ENCODE measurements at regions not wholly inside any gene's neighbourhood (a gene's known extent, or its start where the extent isn't known, plus 50 kb on each side); places are given as distances from the start of the nearest gene placed in this dataset.
A peak's percentile ranks its signal among the peaks of the same experiment; 100 is the strongest.

GRCh38 chr12:17076028-17076744 is 470.2 kb upstream of the LMO3 start:
- no peaks in the 10 kb centered on the region for H3K36me3 ChIP-seq (ENCODE audit: control insufficient read depth in 1 of 2, insufficient read depth in 2 of 2, low read length in 1 of 2)
- H3K27ac ChIP-seq (ENCODE audit: low read depth in 1 of 2, low read length in 2 of 2), result no peak overlapping the region
- no peaks in the 10 kb centered on the region for H3K9me3 ChIP-seq (ENCODE audit: control insufficient read depth, low read length)
- no peak for DNase-seq
- no peak for ATAC-seq (ENCODE audit: low FRiP score)
- 33 to 34% methylated on average over 2 of the region's 2 CpGs for WGBS, 2 donors
- H3K4me3 ChIP-seq (ENCODE audit: low read length in 2 of 2), result no peak overlapping the region
- no peaks in the 10 kb centered on the region for H3K27me3 ChIP-seq (ENCODE audit: control insufficient read depth in 1 of 2, insufficient read depth in 2 of 2, low read length in 1 of 2)
- H3K4me1 ChIP-seq (ENCODE audit: control insufficient read depth in 1 of 2, insufficient read depth in 2 of 2, low read length in 2 of 2), result no peaks in the 10 kb centered on the region
- intact Hi-C loops (cut with DNase I), result no loop called here

GRCh38 chr12:17064834-17065233 is 458.9 kb upstream of the LMO3 start:
- H3K4me3 ChIP-seq (ENCODE audit: low read length in 2 of 2), result no peak overlapping the region
- no peak overlapping the region for H3K27ac ChIP-seq (ENCODE audit: low read depth in 1 of 2, low read length in 2 of 2)
- no peaks in the 10 kb centered on the region for H3K4me1 ChIP-seq (ENCODE audit: control insufficient read depth in 1 of 2, insufficient read depth in 2 of 2, low read length in 2 of 2)
- WGBS, 2 donors, result 68 to 74% methylated on average over 2 of the region's 2 CpGs
- no peak for DNase-seq
- ATAC-seq (ENCODE audit: low FRiP score), result no peak
- no peaks in the 10 kb centered on the region for H3K9me3 ChIP-seq (ENCODE audit: control insufficient read depth, low read length)
- no peaks in the 10 kb centered on the region for H3K36me3 ChIP-seq (ENCODE audit: control insufficient read depth in 1 of 2, insufficient read depth in 2 of 2, low read length in 1 of 2)
- H3K27me3 ChIP-seq (ENCODE audit: control insufficient read depth in 1 of 2, insufficient read depth in 2 of 2, low read length in 1 of 2), result no peaks in the 10 kb centered on the region
- intact Hi-C loops (cut with DNase I), result no loop called here

GRCh38 chr12:17062267-17063036 is 456.5 kb upstream of the LMO3 start:
- no peaks in the 10 kb centered on the region for H3K9me3 ChIP-seq (ENCODE audit: control insufficient read depth, low read length)
- no peaks in the 10 kb centered on the region for H3K4me1 ChIP-seq (ENCODE audit: control insufficient read depth in 1 of 2, insufficient read depth in 2 of 2, low read length in 2 of 2)
- H3K27me3 ChIP-seq (ENCODE audit: control insufficient read depth in 1 of 2, insufficient read depth in 2 of 2, low read length in 1 of 2), result no peaks in the 10 kb centered on the region
- DNase-seq, result no peak
- no peak overlapping the region for H3K4me3 ChIP-seq (ENCODE audit: low read length in 2 of 2)
- WGBS, 2 donors, result 78 to 82% methylated on average over 4 of the region's 4 CpGs
- intact Hi-C loops (cut with DNase I), result no loop called here
- H3K36me3 ChIP-seq (ENCODE audit: control insufficient read depth in 1 of 2, insufficient read depth in 2 of 2, low read length in 1 of 2), result no peaks in the 10 kb centered on the region
- no peak for ATAC-seq (ENCODE audit: low FRiP score)
- no peak overlapping the region for H3K27ac ChIP-seq (ENCODE audit: low read depth in 1 of 2, low read length in 2 of 2)

GRCh38 chr12:17060260-17060659 is 454.3 kb upstream of the LMO3 start:
- H3K4me1 ChIP-seq (ENCODE audit: control insufficient read depth in 1 of 2, insufficient read depth in 2 of 2, low read length in 2 of 2), result no peaks in the 10 kb centered on the region
- no peak overlapping the region for H3K27ac ChIP-seq (ENCODE audit: low read depth in 1 of 2, low read length in 2 of 2)
- WGBS, 2 donors, result 72 to 76% methylated on average over 5 of the region's 5 CpGs
- no peak overlapping the region for H3K4me3 ChIP-seq (ENCODE audit: low read length in 2 of 2)
- no peak for DNase-seq
- H3K9me3 ChIP-seq (ENCODE audit: control insufficient read depth, low read length), result no peaks in the 10 kb centered on the region
- intact Hi-C loops (cut with DNase I), result no loop called here
- H3K36me3 ChIP-seq (ENCODE audit: control insufficient read depth in 1 of 2, insufficient read depth in 2 of 2, low read length in 1 of 2), result no peaks in the 10 kb centered on the region
- no peak for ATAC-seq (ENCODE audit: low FRiP score)
- H3K27me3 ChIP-seq (ENCODE audit: control insufficient read depth in 1 of 2, insufficient read depth in 2 of 2, low read length in 1 of 2), result no peaks in the 10 kb centered on the region

- no peaks in the 10 kb centered on the region for H3K36me3 ChIP-seq (ENCODE audit: control insufficient read depth in 1 of 2, insufficient read depth in 2 of 2, low read length in 1 of 2)
- DNase-seq (no peak), ATAC-seq (ENCODE audit: low FRiP score) (no peak)
- intact Hi-C loops (cut with DNase I), result no loop called here
- H3K9me3 ChIP-seq (ENCODE audit: control insufficient read depth, low read length), result no peaks in the 10 kb centered on the region
- H3K27me3 ChIP-seq (ENCODE audit: control insufficient read depth in 1 of 2, insufficient read depth in 2 of 2, low read length in 1 of 2), result no peaks in the 10 kb centered on the region
- no peak overlapping the region for H3K27ac ChIP-seq (ENCODE audit: low read depth in 1 of 2, low read length in 2 of 2)
- no peak overlapping the region for H3K4me3 ChIP-seq (ENCODE audit: low read length in 2 of 2)
- no peaks in the 10 kb centered on the region for H3K4me1 ChIP-seq (ENCODE audit: control insufficient read depth in 1 of 2, insufficient read depth in 2 of 2, low read length in 2 of 2)
- WGBS, 2 donors, result 69 to 80% methylated on average over 2 of the region's 2 CpGs
Observed at GRCh38 chr12:17056546-17056945, 450.6 kb upstream of the LMO3 start.

GRCh38 chr12:17038923-17039322 is 433.0 kb upstream of the LMO3 start:
- no peak for DNase-seq
- no peak for ATAC-seq (ENCODE audit: low FRiP score)
- no peaks in the 10 kb centered on the region for H3K4me1 ChIP-seq (ENCODE audit: control insufficient read depth in 1 of 2, insufficient read depth in 2 of 2, low read length in 2 of 2)
- H3K9me3 ChIP-seq (ENCODE audit: control insufficient read depth, low read length), result no peaks in the 10 kb centered on the region
- intact Hi-C loops (cut with DNase I), result no loop called here
- no peak overlapping the region for H3K4me3 ChIP-seq (ENCODE audit: low read length in 2 of 2)
- no peak overlapping the region for H3K27ac ChIP-seq (ENCODE audit: low read depth in 1 of 2, low read length in 2 of 2)
- H3K36me3 ChIP-seq (ENCODE audit: control insufficient read depth in 1 of 2, insufficient read depth in 2 of 2, low read length in 1 of 2), result no peaks in the 10 kb centered on the region
- no peaks in the 10 kb centered on the region for H3K27me3 ChIP-seq (ENCODE audit: control insufficient read depth in 1 of 2, insufficient read depth in 2 of 2, low read length in 1 of 2)

- no peaks in the 10 kb centered on the region for H3K4me1 ChIP-seq (ENCODE audit: control insufficient read depth in 1 of 2, insufficient read depth in 2 of 2, low read length in 2 of 2)
- intact Hi-C loops (cut with DNase I), result no loop called here
- 80 to 81% methylated on average over 5 of the region's 5 CpGs for WGBS, 2 donors
Observed at GRCh38 chr12:17035372-17035771, 429.4 kb upstream of the LMO3 start.

GRCh38 chr12:17030338-17030737 is 424.4 kb upstream of the LMO3 start:
- ATAC-seq (ENCODE audit: low FRiP score) (no peak), DNase-seq (no peak)
- no peak overlapping the region for H3K4me3 ChIP-seq (ENCODE audit: low read length in 2 of 2)
- H3K4me1 ChIP-seq (ENCODE audit: control insufficient read depth in 1 of 2, insufficient read depth in 2 of 2, low read length in 2 of 2), result no peaks in the 10 kb centered on the region
- H3K27ac ChIP-seq (ENCODE audit: low read depth in 1 of 2, low read length in 2 of 2), result no peak overlapping the region
- no peaks in the 10 kb centered on the region for H3K27me3 ChIP-seq (ENCODE audit: control insufficient read depth in 1 of 2, insufficient read depth in 2 of 2, low read length in 1 of 2)
- H3K36me3 ChIP-seq (ENCODE audit: control insufficient read depth in 1 of 2, insufficient read depth in 2 of 2, low read length in 1 of 2), result no peaks in the 10 kb centered on the region
- no peaks in the 10 kb centered on the region for H3K9me3 ChIP-seq (ENCODE audit: control insufficient read depth, low read length)
- 7 to 22% methylated on average over 1 of the region's 1 CpG for WGBS, 2 donors
- intact Hi-C loops (cut with DNase I), result no loop called here

More at GRCh38 chr12:17035372-17035771, 429.4 kb upstream of the LMO3 start:
- ATAC-seq (ENCODE audit: low FRiP score) (no peak), DNase-seq (no peak)
- Histone ChIP-seq H3K9me3 (ENCODE audit: control insufficient read depth, low read length) (no peaks in the 10 kb centered on the region), H3K4me3 (ENCODE audit: low read length in 2 of 2) (no peak overlapping the region), H3K27me3 (ENCODE audit: control insufficient read depth in 1 of 2, insufficient read depth in 2 of 2, low read length in 1 of 2) (no peaks in the 10 kb centered on the region), H3K27ac (ENCODE audit: low read depth in 1 of 2, low read length in 2 of 2) (no peak overlapping the region), H3K36me3 (ENCODE audit: control insufficient read depth in 1 of 2, insufficient read depth in 2 of 2, low read length in 1 of 2) (no peaks in the 10 kb centered on the region)

- intact Hi-C loops (cut with DNase I), result no loop called here
- DNase-seq (no peak), ATAC-seq (ENCODE audit: low FRiP score) (peak; percentile 36)
- no peak overlapping the region for H3K4me3 ChIP-seq (ENCODE audit: low read length in 2 of 2)
- no peaks in the 10 kb centered on the region for H3K27me3 ChIP-seq (ENCODE audit: control insufficient read depth in 1 of 2, insufficient read depth in 2 of 2, low read length in 1 of 2)
- no peaks in the 10 kb centered on the region for H3K9me3 ChIP-seq (ENCODE audit: control insufficient read depth, low read length)
- no peaks in the 10 kb centered on the region for H3K4me1 ChIP-seq (ENCODE audit: control insufficient read depth in 1 of 2, insufficient read depth in 2 of 2, low read length in 2 of 2)
- H3K27ac ChIP-seq (ENCODE audit: low read depth in 1 of 2, low read length in 2 of 2), result no peak overlapping the region
- no peaks in the 10 kb centered on the region for H3K36me3 ChIP-seq (ENCODE audit: control insufficient read depth in 1 of 2, insufficient read depth in 2 of 2, low read length in 1 of 2)
- 46 to 47% methylated on average over 4 of the region's 4 CpGs for WGBS, 2 donors
Observed at GRCh38 chr12:17028348-17028747, 422.4 kb upstream of the LMO3 start.
